ENCODE measurements at regions not wholly inside any gene's neighbourhood (a gene's known extent, or its start where the extent isn't known, plus 50 kb on each side); places are given as distances from the start of the nearest gene placed in this dataset.

DNA sequence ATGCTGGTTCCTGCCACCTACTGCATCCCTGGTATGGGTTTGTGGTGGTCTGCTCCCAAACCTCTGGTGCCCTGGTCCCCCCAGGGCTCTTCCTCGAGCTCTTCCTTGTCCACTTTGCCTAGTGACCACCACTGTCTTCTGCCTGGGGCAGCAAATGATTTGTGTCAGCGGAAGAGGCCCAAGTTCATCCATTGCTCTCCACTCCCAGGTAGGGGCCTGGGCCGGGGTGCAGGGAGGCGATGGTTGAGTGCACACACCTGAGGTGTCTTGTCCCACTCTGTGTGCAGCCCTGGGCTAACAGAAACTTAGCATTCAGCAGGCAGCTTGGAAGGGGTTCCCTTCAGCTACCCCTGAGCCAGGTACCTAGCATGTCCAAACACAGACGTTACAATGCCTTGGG lies 75.6 kb upstream of the SOX3 start:
- TF ChIP-seq, protein P1, sequence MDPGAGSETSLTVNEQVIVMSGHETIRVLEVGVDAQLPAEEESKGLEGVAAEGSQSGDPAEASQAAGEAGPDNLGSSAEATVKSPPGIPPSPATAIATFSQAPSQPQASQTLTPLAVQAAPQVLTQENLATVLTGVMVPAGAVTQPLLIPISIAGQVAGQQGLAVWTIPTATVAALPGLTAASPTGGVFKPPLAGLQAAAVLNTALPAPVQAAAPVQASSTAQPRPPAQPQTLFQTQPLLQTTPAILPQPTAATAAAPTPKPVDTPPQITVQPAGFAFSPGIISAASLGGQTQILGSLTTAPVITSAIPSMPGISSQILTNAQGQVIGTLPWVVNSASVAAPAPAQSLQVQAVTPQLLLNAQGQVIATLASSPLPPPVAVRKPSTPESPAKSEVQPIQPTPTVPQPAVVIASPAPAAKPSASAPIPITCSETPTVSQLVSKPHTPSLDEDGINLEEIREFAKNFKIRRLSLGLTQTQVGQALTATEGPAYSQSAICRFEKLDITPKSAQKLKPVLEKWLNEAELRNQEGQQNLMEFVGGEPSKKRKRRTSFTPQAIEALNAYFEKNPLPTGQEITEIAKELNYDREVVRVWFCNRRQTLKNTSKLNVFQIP (CRISPR knock-in tag; IDR thresholded peaks at IDR 0.05; ENCODE audit: borderline replicate concordance, low read depth), result no peak
- TF ChIP-seq ZFP30 (CRISPR knock-in tag; IDR thresholded peaks at IDR 0.05), result no peak
- no peak for ATAC-seq

DNA sequence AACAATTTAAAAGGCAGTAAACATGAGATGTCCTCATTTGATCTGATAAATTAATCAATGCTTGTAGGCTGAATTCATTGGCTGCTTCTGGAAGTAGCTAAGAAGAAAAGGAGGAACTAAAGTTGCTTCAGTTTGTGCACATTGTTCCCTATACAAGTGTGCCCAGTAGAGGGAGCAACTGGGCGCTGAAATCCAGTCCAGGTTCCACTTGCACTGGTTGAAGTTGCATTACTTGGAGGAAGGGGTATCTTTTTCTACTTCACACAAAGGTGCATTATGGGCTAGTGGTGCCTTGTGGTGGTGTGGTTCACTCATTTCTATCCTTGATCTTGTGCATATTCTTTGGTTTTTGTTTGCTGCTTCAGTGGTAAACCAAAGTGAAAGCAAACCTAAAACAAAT lies 67.9 kb upstream of the SOX3 start:
- ATAC-seq, result peak; percentile 90
- no peak for TF ChIP-seq RARB (CRISPR knock-in tag; IDR thresholded peaks at IDR 0.05)
- no peak for TF ChIP-seq TCF4 (CRISPR knock-in tag; IDR thresholded peaks at IDR 0.05; ENCODE audit: borderline replicate concordance)
- TF ChIP-seq, protein P2, sequence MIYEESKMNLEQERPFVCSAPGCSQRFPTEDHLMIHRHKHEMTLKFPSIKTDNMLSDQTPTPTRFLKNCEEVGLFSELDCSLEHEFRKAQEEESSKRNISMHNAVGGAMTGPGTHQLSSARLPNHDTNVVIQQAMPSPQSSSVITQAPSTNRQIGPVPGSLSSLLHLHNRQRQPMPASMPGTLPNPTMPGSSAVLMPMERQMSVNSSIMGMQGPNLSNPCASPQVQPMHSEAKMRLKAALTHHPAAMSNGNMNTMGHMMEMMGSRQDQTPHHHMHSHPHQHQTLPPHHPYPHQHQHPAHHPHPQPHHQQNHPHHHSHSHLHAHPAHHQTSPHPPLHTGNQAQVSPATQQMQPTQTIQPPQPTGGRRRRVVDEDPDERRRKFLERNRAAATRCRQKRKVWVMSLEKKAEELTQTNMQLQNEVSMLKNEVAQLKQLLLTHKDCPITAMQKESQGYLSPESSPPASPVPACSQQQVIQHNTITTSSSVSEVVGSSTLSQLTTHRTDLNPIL (CRISPR knock-in tag; IDR thresholded peaks at IDR 0.05; ENCODE audit: low read depth), result no peak
- TF ChIP-seq ARNTL (CRISPR knock-in tag; IDR thresholded peaks at IDR 0.05; ENCODE audit: borderline replicate concordance, low read depth), result no peak
- no peak for TF ChIP-seq ISL1 (CRISPR knock-in tag; IDR thresholded peaks at IDR 0.05)
- no peak for TF ChIP-seq TOX (CRISPR knock-in tag; IDR thresholded peaks at IDR 0.05; ENCODE audit: borderline replicate concordance)
- TF ChIP-seq ZNF565 (CRISPR knock-in tag; conservative IDR thresholded peaks at IDR 0.05; ENCODE audit: low read depth), result no peak
- TF ChIP-seq SNAI2 (CRISPR knock-in tag; IDR thresholded peaks at IDR 0.05), result no peak
- TF ChIP-seq, protein P3, sequence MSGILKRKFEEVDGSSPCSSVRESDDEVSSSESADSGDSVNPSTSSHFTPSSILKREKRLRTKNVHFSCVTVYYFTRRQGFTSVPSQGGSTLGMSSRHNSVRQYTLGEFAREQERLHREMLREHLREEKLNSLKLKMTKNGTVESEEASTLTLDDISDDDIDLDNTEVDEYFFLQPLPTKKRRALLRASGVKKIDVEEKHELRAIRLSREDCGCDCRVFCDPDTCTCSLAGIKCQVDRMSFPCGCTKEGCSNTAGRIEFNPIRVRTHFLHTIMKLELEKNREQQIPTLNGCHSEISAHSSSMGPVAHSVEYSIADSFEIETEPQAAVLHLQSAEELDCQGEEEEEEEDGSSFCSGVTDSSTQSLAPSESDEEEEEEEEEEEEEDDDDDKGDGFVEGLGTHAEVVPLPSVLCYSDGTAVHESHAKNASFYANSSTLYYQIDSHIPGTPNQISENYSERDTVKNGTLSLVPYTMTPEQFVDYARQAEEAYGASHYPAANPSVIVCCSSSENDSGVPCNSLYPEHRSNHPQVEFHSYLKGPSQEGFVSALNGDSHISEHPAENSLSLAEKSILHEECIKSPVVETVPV (CRISPR knock-in tag; IDR thresholded peaks at IDR 0.05), result no peak
- no peak for TF ChIP-seq ESRRG (CRISPR knock-in tag; IDR thresholded peaks at IDR 0.05)
- no peak for TF ChIP-seq ZFP3 (CRISPR knock-in tag; IDR thresholded peaks at IDR 0.05)
- TF ChIP-seq BACH2 (CRISPR knock-in tag; IDR thresholded peaks at IDR 0.05; ENCODE audit: borderline replicate concordance), result no peak
- no peak for TF ChIP-seq OSR1 (CRISPR knock-in tag; IDR thresholded peaks at IDR 0.05)
- TF ChIP-seq, protein P4, sequence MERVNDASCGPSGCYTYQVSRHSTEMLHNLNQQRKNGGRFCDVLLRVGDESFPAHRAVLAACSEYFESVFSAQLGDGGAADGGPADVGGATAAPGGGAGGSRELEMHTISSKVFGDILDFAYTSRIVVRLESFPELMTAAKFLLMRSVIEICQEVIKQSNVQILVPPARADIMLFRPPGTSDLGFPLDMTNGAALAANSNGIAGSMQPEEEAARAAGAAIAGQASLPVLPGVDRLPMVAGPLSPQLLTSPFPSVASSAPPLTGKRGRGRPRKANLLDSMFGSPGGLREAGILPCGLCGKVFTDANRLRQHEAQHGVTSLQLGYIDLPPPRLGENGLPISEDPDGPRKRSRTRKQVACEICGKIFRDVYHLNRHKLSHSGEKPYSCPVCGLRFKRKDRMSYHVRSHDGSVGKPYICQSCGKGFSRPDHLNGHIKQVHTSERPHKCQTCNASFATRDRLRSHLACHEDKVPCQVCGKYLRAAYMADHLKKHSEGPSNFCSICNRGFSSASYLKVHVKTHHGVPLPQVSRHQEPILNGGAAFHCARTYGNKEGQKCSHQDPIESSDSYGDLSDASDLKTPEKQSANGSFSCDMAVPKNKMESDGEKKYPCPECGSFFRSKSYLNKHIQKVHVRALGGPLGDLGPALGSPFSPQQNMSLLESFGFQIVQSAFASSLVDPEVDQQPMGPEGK (CRISPR knock-in tag; IDR thresholded peaks at IDR 0.05; ENCODE audit: borderline replicate concordance), result no peak
- TF ChIP-seq CSDC2 (CRISPR knock-in tag; IDR thresholded peaks at IDR 0.05), result no peak
- TF ChIP-seq, protein P5, sequence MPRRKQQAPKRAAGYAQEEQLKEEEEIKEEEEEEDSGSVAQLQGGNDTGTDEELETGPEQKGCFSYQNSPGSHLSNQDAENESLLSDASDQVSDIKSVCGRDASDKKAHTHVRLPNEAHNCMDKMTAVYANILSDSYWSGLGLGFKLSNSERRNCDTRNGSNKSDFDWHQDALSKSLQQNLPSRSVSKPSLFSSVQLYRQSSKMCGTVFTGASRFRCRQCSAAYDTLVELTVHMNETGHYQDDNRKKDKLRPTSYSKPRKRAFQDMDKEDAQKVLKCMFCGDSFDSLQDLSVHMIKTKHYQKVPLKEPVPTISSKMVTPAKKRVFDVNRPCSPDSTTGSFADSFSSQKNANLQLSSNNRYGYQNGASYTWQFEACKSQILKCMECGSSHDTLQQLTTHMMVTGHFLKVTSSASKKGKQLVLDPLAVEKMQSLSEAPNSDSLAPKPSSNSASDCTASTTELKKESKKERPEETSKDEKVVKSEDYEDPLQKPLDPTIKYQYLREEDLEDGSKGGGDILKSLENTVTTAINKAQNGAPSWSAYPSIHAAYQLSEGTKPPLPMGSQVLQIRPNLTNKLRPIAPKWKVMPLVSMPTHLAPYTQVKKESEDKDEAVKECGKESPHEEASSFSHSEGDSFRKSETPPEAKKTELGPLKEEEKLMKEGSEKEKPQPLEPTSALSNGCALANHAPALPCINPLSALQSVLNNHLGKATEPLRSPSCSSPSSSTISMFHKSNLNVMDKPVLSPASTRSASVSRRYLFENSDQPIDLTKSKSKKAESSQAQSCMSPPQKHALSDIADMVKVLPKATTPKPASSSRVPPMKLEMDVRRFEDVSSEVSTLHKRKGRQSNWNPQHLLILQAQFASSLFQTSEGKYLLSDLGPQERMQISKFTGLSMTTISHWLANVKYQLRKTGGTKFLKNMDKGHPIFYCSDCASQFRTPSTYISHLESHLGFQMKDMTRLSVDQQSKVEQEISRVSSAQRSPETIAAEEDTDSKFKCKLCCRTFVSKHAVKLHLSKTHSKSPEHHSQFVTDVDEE (CRISPR knock-in tag; IDR thresholded peaks at IDR 0.05), result no peak

DNA sequence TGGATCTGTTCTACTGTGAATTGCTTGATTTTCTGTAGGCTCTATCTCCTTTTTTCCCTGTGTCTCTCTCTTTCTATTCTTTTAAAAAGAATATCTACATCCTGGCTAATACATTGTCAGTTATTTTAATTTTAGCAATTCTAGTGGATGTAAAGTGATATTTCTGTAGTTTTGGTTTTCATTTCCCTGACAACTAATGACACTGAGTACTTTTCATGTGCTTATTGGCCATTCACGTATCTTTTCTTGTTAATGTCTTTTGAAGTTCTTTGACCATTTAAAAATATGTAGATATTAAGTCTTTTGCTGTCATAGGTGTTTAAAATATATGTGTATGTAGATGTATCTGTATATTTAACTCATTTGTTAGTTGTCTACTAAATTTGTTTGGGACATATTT lies 59.0 kb upstream of the SOX3 start:
- ATAC-seq, result no peak
- TF ChIP-seq ZNF8 (CRISPR knock-in tag; IDR thresholded peaks at IDR 0.05) (no peak), ZNF565 (CRISPR knock-in tag; conservative IDR thresholded peaks at IDR 0.05; ENCODE audit: low read depth) (no peak), ZC3H10 (CRISPR knock-in tag; IDR thresholded peaks at IDR 0.05) (no peak), SNAI2 (CRISPR knock-in tag; IDR thresholded peaks at IDR 0.05) (no peak), CSDC2 (CRISPR knock-in tag; IDR thresholded peaks at IDR 0.05) (no peak), TCF4 (CRISPR knock-in tag; IDR thresholded peaks at IDR 0.05; ENCODE audit: borderline replicate concordance) (no peak), ZFP30 (CRISPR knock-in tag; IDR thresholded peaks at IDR 0.05) (no peak), ESRRG (CRISPR knock-in tag; IDR thresholded peaks at IDR 0.05) (no peak), ZFP3 (CRISPR knock-in tag; IDR thresholded peaks at IDR 0.05) (no peak)
- TF ChIP-seq, protein P2 (CRISPR knock-in tag; IDR thresholded peaks at IDR 0.05; ENCODE audit: low read depth), result no peak
- TF ChIP-seq, protein P4 (CRISPR knock-in tag; IDR thresholded peaks at IDR 0.05; ENCODE audit: borderline replicate concordance), result no peak
- TF ChIP-seq, protein P5 (CRISPR knock-in tag; IDR thresholded peaks at IDR 0.05), result no peak
